Spinal cord (tissue), 9 donors: ENCODE measurements at regions not wholly inside any gene's neighbourhood (a gene's known extent, or its start where the extent isn't known, plus 50 kb on each side); places are given as distances from the start of the nearest gene placed in this dataset.
"Not testable (repeated sequence)": the region's sequence is repeated elsewhere in the genome, so short reads cannot be mapped to it uniquely, and the experiment has no call there.

Experiments used
- DNase-seq, 6 donors: peaks; one replicate each; pipeline versions ENCODE4 v3.0.0 to v3.0.0-alpha.2; 2013 to 2015; ENCODE audit warnings: low spot score in 6 of 6, low read depth in 4 of 6
- H3K27ac ChIP-seq: one replicate; pipeline ENCODE4 v1.5.1; 2013; ENCODE audit warnings: low read depth, low read length, control low read depth
- H3K27me3 ChIP-seq: one replicate; pipeline ENCODE4 v1.6.1; 2013; ENCODE audit warnings: low read length; ENCODE audit not compliant: control insufficient read depth, insufficient read depth
- H3K36me3 ChIP-seq: one replicate; pipeline ENCODE4 v1.6.1; 2013; ENCODE audit warnings: low read length; ENCODE audit not compliant: control insufficient read depth, insufficient read depth
- H3K4me1 ChIP-seq: one replicate; pipeline ENCODE4 v1.6.1; 2013; ENCODE audit warnings: low read length; ENCODE audit not compliant: control insufficient read depth, insufficient read depth
- H3K4me3 ChIP-seq: one replicate; pipeline ENCODE4 v1.5.1; 2013; ENCODE audit warnings: low read depth, low read length, control low read depth
- H3K9me3 ChIP-seq: one replicate; pipeline ENCODE4 v1.6.1; 2013; ENCODE audit warnings: low read length; ENCODE audit not compliant: control insufficient read depth, insufficient read depth
- WGBS: methylation state at CpG from one replicate; pipeline ENCODE4 v1.1.5; 2013; ENCODE audit warnings: missing lambda C conversion rate; ENCODE audit not compliant: insufficient coverage; 5-methylcytosine and 5-hydroxymethylcytosine counted together
- donor health status: healthy.

DNA sequence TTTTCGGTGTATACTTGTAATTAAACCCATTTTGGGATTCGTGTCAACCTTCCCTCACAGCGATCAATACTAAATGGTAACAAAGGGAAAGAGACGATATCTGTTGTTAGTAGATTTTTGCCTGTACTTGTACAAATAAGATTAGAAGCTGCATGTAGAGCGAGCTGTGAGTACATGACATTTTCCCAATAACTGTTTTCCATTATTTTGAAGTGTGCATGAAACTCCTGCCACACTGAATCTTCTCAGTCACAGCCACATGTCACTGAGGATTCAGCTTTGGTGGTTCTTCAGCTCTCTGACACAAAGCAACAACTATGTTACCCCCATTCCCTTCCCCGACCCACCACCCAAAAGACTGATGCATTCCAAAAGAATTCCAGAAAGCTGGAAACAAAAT lies 685.6 kb downstream of the EFNA5 start:
- 90% methylated on average over 2 of the region's 6 CpGs for WGBS
- Histone ChIP-seq H3K4me3 (no peak overlapping the region), H3K36me3 (no peaks in the 10 kb centered on the region), H3K9me3 (no peaks in the 10 kb centered on the region), H3K27me3 (no peaks in the 10 kb centered on the region), H3K4me1 (no peaks in the 10 kb centered on the region), H3K27ac (no peak overlapping the region)
- no peak for DNase-seq

DNA sequence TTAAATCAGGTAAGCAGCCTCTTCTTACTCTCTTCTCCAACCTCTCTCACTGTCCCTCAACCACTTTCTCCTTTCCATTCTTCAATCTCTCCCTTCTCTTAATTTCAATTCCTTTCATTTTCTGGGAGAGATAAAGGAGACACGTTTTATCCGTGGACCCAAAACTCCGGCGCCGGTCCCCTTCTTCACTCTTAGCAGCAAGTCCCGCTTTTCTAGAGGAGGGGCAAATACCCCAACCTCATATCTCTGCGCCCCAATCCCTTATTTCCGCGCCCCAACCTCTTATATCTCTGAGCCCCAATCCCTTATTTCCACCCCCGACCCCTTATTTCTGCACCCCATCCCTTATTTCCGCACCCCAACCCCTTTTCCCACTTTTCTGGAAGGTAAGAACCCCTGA lies 691.6 kb downstream of the EFNA5 start:
- H3K27ac ChIP-seq, result not testable (repeated sequence)
- 93% methylated on average over 10 of the region's 11 CpGs for WGBS

DNA sequence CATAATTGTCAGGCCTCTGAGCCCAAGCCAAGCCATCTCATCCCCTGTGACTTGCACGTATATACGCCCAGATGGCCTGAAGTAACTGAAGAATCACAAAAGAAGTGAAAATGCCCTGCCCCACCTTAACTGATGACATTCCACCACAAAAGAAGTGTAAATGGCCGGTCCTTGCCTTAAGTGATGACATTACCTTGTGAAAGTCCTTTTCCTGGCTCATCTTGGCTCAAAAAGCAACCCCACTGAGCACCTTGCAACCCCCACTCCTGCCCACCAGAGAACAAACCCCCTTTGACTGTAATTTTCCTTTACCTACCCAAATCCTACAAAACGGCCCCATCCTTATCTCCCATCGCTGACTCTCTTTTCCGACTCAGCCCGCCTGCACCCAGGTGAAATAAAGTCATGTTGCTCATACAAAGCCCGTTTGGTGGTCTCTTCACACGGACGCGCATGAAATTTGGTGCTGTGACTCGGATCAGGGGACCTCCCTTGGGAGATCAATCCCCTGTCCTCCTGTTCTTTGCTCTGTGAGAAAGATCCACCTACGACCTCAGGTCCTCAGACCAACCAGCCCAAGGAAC lies 692.1 kb downstream of the EFNA5 start:
- H3K36me3 ChIP-seq, H3K4me1 ChIP-seq, H3K27me3 ChIP-seq, H3K4me3 ChIP-seq, H3K27ac ChIP-seq, H3K9me3 ChIP-seq, DNase-seq: not testable (repeated sequence)
- 86% methylated on average over 4 of the region's 13 CpGs for WGBS

More for the DNA sequence above, 691.6 kb downstream of the EFNA5 start:
- H3K36me3 ChIP-seq, H3K27me3 ChIP-seq, H3K9me3 ChIP-seq, DNase-seq, H3K4me3 ChIP-seq, H3K4me1 ChIP-seq: not testable (repeated sequence)

DNA sequence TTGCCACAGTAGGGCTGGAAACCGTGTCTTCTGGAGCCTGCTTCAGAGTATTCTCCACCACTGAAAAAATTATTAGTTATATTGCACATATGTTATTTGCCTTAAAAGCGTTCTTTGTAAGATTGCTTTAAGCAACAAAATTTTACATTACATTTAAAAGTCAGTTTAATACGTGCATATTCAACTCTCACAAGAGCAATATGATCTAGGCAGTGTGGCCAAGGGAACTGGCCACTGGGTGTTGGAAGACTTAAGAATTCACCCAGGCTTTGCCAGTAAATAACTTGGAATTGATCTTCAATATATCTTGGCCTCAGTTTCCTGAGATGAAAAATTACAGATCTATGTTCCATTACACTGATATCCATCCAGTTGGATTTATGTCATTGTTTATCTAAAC lies 694.4 kb downstream of the EFNA5 start:
- no peak overlapping the region for H3K27ac ChIP-seq
- no peak for DNase-seq
- H3K27me3 ChIP-seq, result no peaks in the 10 kb centered on the region
- H3K4me1 ChIP-seq, result no peaks in the 10 kb centered on the region
- no peak overlapping the region for H3K4me3 ChIP-seq
- no peaks in the 10 kb centered on the region for H3K36me3 ChIP-seq
- H3K9me3 ChIP-seq, result no peaks in the 10 kb centered on the region
- WGBS, result no CpG with 5 or more reads among the region's 3 CpGs

DNA sequence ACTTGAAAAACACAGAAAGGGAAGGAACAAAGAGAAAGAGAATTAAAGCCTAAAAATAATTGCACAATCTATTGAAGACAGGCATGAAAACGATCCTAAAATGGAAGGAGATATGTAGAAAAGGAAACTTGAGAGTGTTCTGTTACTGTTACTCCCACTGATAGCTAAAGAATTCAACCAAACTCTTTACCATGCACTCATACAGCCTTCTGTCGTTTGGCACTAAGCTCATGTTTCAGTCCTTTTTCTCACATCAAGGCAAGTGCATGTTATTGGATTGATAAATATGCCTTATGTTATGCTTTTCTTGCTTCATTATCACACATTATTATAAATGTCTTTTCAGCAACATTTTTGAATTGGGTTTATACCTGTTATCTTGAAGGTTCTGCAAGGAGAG lies 696.5 kb downstream of the EFNA5 start:
- no peak overlapping the region for H3K4me3 ChIP-seq
- H3K27me3 ChIP-seq, result no peaks in the 10 kb centered on the region
- H3K27ac ChIP-seq, result no peak overlapping the region
- no CpG with 5 or more reads among the region's 2 CpGs for WGBS
- no peaks in the 10 kb centered on the region for H3K4me1 ChIP-seq
- no peaks in the 10 kb centered on the region for H3K36me3 ChIP-seq
- peak in 1 of 6 donors; percentile 31 for DNase-seq
- no peaks in the 10 kb centered on the region for H3K9me3 ChIP-seq

DNA sequence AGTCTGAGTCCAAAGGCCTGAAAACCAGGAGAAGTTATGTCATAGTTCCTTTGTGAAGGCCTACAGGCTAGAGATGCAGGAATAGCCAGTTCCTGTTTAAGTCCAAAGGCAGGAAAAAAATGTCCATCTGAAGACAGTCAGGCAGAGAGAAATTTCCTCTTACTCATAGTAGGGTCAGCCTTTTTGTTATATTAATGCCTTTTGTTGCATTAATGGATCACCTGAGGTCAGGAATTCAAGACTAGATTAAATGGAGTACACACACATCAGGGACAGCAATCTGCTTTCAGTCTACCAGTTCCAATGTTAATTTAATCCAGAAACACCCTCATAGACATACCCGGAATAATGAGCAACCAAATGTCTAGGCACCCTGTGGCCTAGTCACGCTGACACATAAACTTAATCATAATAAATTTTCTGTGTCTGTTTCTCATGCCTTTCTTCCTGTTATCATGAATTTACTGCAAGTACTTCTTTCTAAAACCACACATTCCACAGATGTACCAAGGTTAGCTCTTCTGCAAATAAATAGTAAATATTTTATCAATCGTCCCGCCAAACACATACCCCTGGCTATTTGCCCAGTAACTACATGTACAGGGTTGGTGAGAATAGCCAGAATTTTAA lies 703.9 kb downstream of the EFNA5 start:
- Histone ChIP-seq H3K4me1 (no peaks in the 10 kb centered on the region), H3K27ac (no peak overlapping the region), H3K9me3 (no peaks in the 10 kb centered on the region), H3K36me3 (no peaks in the 10 kb centered on the region), H3K4me3 (no peak overlapping the region), H3K27me3 (no peaks in the 10 kb centered on the region)
- DNase-seq, result no peak
- 92% methylated on average over 2 of the region's 4 CpGs for WGBS

DNA sequence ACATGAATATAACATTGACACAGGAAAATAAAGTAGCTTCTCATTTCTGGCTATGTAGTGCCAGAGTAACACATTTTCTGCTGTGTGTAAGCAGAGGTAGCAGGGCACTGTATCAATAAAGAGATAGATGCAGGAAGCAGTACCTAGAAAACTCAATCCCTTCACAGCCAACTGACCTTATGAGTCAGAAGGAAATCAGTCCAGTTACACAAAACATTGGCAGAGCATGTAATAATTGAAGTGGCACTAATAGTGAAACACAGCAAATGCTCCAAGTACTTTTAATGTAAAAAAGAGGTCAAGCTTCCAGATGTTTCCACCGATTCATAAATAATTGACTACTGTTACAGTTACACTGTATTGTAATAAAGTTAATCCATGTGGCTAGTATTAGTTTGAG lies 706.6 kb downstream of the EFNA5 start:
- Histone ChIP-seq H3K27me3 (no peaks in the 10 kb centered on the region), H3K36me3 (no peaks in the 10 kb centered on the region), H3K4me1 (no peaks in the 10 kb centered on the region), H3K9me3 (no peaks in the 10 kb centered on the region), H3K4me3 (no peak overlapping the region), H3K27ac (no peak overlapping the region)
- DNase-seq, result no peak
- no CpG with 5 or more reads among the region's 1 CpG for WGBS

DNA sequence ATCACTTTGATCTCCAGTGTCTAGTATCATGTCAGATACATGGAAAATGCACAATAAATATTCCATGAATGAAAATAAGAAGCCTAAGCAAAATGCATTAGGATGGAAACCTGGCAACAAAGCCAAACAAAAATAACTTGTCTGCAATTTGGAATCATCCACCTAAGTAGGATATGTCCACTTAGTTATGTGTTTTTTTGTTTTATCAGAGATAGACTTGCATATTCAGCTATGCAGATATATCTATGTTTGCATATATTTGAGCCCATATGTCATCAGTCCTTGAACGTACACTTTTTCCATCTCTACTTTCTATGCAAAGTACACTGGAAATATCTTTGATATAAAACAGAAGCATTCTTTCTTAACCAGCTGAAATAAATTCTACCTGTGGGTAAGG lies 707.1 kb downstream of the EFNA5 start:
- H3K9me3 ChIP-seq, result no peaks in the 10 kb centered on the region
- H3K27me3 ChIP-seq, result no peaks in the 10 kb centered on the region
- H3K4me3 ChIP-seq, result no peak overlapping the region
- no CpG with 5 or more reads among the region's 1 CpG for WGBS
- H3K27ac ChIP-seq, result no peak overlapping the region
- DNase-seq, result no peak
- H3K36me3 ChIP-seq, result no peaks in the 10 kb centered on the region
- no peaks in the 10 kb centered on the region for H3K4me1 ChIP-seq

DNA sequence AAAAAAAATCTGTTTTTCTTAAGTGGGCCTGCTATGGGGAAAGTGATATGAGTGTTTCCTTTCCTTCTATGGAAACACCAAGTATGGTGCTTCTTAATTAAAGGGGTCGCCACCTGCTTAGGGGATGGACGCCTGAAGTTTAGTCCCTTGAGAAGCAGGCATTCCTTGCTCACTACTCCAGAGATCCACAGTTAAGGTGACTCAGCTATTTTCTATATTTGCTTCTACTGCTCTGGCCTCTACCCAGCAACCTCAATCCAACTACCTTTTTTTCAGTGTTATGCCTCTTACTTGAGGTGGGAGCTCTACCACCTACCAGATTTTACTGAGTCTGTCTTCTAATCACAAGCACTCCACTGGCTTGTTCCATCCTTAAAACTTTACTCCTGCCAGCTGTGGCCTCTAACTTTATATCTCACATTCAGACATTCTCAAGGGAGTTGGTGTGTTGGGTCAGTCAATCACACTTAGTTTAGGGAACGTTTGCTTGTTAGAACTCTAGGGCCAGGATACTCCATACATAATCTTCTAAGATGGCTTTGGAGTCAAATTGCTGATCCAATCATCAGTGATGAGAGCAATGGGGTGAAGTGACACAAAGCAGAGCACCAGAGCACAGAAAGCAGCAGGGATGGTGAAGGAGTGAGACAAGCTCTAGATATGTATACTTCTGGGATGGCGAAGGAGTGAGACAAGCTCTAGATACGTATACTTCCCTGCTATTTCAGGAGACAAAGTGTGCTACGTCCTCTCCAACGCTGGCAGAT lies 708.1 kb downstream of the EFNA5 start:
- Histone ChIP-seq H3K27me3 (no peaks in the 10 kb centered on the region), H3K9me3 (no peaks in the 10 kb centered on the region), H3K4me1 (no peaks in the 10 kb centered on the region), H3K36me3 (no peaks in the 10 kb centered on the region), H3K27ac (no peak overlapping the region), H3K4me3 (no peak overlapping the region)
- 100% methylated on average over 1 of the region's 7 CpGs for WGBS
- DNase-seq, result no peak

DNA sequence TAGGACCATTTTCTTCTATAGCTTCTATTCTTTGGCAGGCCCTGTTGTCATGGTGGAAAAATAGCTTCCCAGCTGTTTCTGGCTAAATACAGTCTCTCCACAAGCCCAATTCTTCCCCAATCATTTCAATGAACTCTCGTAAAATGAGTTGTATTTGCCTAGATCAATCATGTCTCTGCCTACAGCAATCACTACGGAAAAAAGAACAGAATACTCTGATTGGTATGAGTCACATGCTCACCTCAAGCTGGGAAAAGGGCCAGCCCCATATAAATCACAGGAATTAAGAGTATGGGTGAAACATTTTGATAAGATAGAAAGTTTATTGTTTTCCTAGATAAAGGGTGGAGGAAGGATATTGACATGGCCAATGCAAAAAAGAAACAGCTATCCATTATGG lies 711.4 kb downstream of the EFNA5 start:
- DNase-seq, result peak in 1 of 6 donors; percentile 38
- Histone ChIP-seq H3K4me1 (no peaks in the 10 kb centered on the region), H3K36me3 (no peaks in the 10 kb centered on the region), H3K4me3 (no peak overlapping the region), H3K9me3 (no peaks in the 10 kb centered on the region), H3K27me3 (no peaks in the 10 kb centered on the region), H3K27ac (no peak overlapping the region)
- WGBS, result no CpG with 5 or more reads among the region's 2 CpGs
